ENCODE measurements at regions not wholly inside any gene's neighbourhood (a gene's known extent, or its start where the extent isn't known, plus 50 kb on each side); places are given as distances from the start of the nearest gene placed in this dataset.

GRCh38 chr4:97477974-97478373 lies 665.3 kb downstream of the STPG2 start:
- intact Hi-C loops (cut with DNase I): no loop called here
- no peak overlapping the region for H3K27ac ChIP-seq
- no peak for TF ChIP-seq CTCF (IDR thresholded peaks at IDR 0.05)

GRCh38 chr4:97479388-97479787 lies 663.9 kb downstream of the STPG2 start:
- H3K36me3 ChIP-seq: no peaks in the 10 kb centered on the region
- H3K9me3 ChIP-seq: no peaks in the 10 kb centered on the region
- H3K9ac ChIP-seq (ENCODE audit: low read depth in 2 of 2, low read length in 2 of 2): no peak overlapping the region
- no peak overlapping the region for H3K27ac ChIP-seq
- TF ChIP-seq CTCF (IDR thresholded peaks at IDR 0.05): no peak
- H3K4me3 ChIP-seq: no peak overlapping the region
- no peaks in the 10 kb centered on the region for H3K27me3 ChIP-seq
- DNase-seq: no peak
- H3K4me1 ChIP-seq: no peaks in the 10 kb centered on the region
- intact Hi-C loops (cut with DNase I): no loop called here

More at GRCh38 chr4:97477974-97478373, 665.3 kb downstream of the STPG2 start:
- H3K4me3 ChIP-seq: no peak overlapping the region
- H3K9me3 ChIP-seq: no peaks in the 10 kb centered on the region
- H3K36me3 ChIP-seq: no peaks in the 10 kb centered on the region
- H3K4me1 ChIP-seq: no peaks in the 10 kb centered on the region
- H3K27me3 ChIP-seq: no peaks in the 10 kb centered on the region
- no peak overlapping the region for H3K9ac ChIP-seq (ENCODE audit: low read depth in 2 of 2, low read length in 2 of 2)
- DNase-seq: no peak

GRCh38 chr4:97491856-97492255 lies 651.4 kb downstream of the STPG2 start:
- Histone ChIP-seq H3K27ac (no peak overlapping the region), H3K9me3 (no peaks in the 10 kb centered on the region), H3K27me3 (no peaks in the 10 kb centered on the region), H3K36me3 (no peaks in the 10 kb centered on the region), H3K4me3 (no peak overlapping the region), H3K9ac (ENCODE audit: low read depth in 2 of 2, low read length in 2 of 2) (no peak overlapping the region), H3K4me1 (no peaks in the 10 kb centered on the region)
- no peak for TF ChIP-seq CTCF (IDR thresholded peaks at IDR 0.05)
- intact Hi-C loops (cut with DNase I): no loop called here
- DNase-seq: no peak

GRCh38 chr4:97493815-97494518 lies 649.3 kb downstream of the STPG2 start:
- Histone ChIP-seq H3K9me3 (no peaks in the 10 kb centered on the region), H3K4me1 (no peaks in the 10 kb centered on the region), H3K27me3 (no peaks in the 10 kb centered on the region), H3K9ac (ENCODE audit: low read depth in 2 of 2, low read length in 2 of 2) (no peak overlapping the region), H3K36me3 (no peaks in the 10 kb centered on the region), H3K4me3 (no peak overlapping the region), H3K27ac (no peak overlapping the region)
- TF ChIP-seq CTCF (IDR thresholded peaks at IDR 0.05): no peak
- DNase-seq: no peak
- intact Hi-C loops (cut with DNase I): no loop called here

- H3K27me3 ChIP-seq: no peaks in the 10 kb centered on the region
- no peaks in the 10 kb centered on the region for H3K9me3 ChIP-seq
- H3K36me3 ChIP-seq: no peaks in the 10 kb centered on the region
- H3K9ac ChIP-seq (ENCODE audit: low read depth in 2 of 2, low read length in 2 of 2): no peak overlapping the region
- no peaks in the 10 kb centered on the region for H3K4me1 ChIP-seq
- TF ChIP-seq CTCF (IDR thresholded peaks at IDR 0.05): no peak
- no peak for DNase-seq
- no peak overlapping the region for H3K27ac ChIP-seq
- intact Hi-C loops (cut with DNase I): no loop called here
- no peak overlapping the region for H3K4me3 ChIP-seq
These were observed 646.9 kb downstream of the STPG2 start for GRCh38 chr4:97496298-97496873.
